ENCODE measurements at regions not wholly inside any gene's neighbourhood (a gene's known extent, or its start where the extent isn't known, plus 50 kb on each side); places are given as distances from the start of the nearest gene placed in this dataset.

DNA sequence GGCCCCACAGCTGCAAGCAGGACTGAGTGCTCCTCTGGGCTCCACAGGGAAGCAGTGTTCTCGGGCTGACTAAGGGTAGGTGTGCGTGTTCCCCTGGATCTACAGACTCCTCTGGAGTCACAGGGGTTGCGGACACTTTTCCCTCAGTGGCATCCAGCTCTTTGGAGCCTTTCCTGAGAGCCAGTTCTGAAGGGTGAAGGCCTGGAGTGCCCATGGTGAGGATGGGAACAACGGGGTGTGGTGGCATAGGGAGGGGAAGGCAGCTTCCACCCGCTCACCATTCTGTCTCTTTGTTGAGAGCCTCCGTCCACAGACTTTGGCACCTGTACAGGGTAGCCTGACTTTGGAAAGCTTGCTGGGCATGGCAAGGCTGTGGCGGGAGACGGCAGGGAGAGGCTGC, 104.1 kb upstream of the PCBD1 start:
- ATAC-seq = no peak; the same call in 2 of the 3 replicates
- 2% methylated on average over 8 of the region's 8 CpGs for whole genome bisulfite sequencing (ENCODE audit: insufficient coverage, low coverage, missing lambda C conversion rate)
- H3K4me2 ChIP-seq (ENCODE audit: insufficient read depth, low read length) = no peak overlapping the region
- POLR2A ChIA-PET = interaction anchor here (0.9 kb wide), 1 partner anchor 13 kb away, joined by 4 read pairs; no protein-coding TSS in a partner anchor
- H4K20me1 ChIP-seq (replicated peaks; ENCODE audit: control insufficient read depth, insufficient read depth, low read length) = peaks cover 3% of the 10 kb centered on the region; the same call in 1 of the 2 replicates
- H3K79me2 ChIP-seq (ENCODE audit: control insufficient read depth, insufficient read depth, low read length) = no peaks in the 10 kb centered on the region
- in situ Hi-C loops (cut with MboI) (no loop called here), intact Hi-C loops (cut with micrococcal nuclease) (no loop called here)
- CTCF ChIA-PET (ENCODE audit: low intra/inter-chr PET ratio) = no interaction called here
- H3K36me3 ChIP-seq (ENCODE audit: control insufficient read depth, insufficient read depth, low read length) = no peaks in the 10 kb centered on the region
- no peak overlapping the region for H2AFZ ChIP-seq (ENCODE audit: low read depth, low read length)
- no peaks in the 10 kb centered on the region for H3K9me1 ChIP-seq (ENCODE audit: control insufficient read depth, insufficient read depth, low read length)
- no TSS peak for BruUV-seq (replicated peaks)
- H3K4me3 ChIP-seq = no peak overlapping the region
- H3K27ac ChIP-seq (ENCODE audit: extremely low read depth, low read depth, low read length) = no peak overlapping the region
- no peak for FAIRE-seq
- DNase-seq (ENCODE audit: extremely low read depth in 1 of 4, low spot score in 3 of 4) = no peak
- H3K27me3 ChIP-seq (ENCODE audit: control insufficient read depth in 2 of 2, insufficient read depth in 2 of 2, low read length in 2 of 2) = peaks cover 53 to 77% of the 10 kb centered on the region in 2 experiments
- no peaks in the 10 kb centered on the region for H3K9me3 ChIP-seq (replicated peaks; ENCODE audit: control insufficient read depth, insufficient read depth, low read depth, low read length)
- no peak overlapping the region for H3K9ac ChIP-seq (ENCODE audit: insufficient read depth in 1 of 2, low read depth in 2 of 2, low read length in 2 of 2)
- no peaks in the 10 kb centered on the region for H3K4me1 ChIP-seq (replicated peaks in 1 of 2; ENCODE audit: control insufficient read depth in 2 of 2, insufficient read depth in 2 of 2, low read length in 2 of 2)
- TF ChIP-seq PTRF (tag; IDR thresholded peaks at IDR 0.05) = no peak
- TF ChIP-seq ERF (CRISPR knock-in tag; IDR thresholded peaks at IDR 0.05) = no peak
- TF ChIP-seq, protein P1, sequence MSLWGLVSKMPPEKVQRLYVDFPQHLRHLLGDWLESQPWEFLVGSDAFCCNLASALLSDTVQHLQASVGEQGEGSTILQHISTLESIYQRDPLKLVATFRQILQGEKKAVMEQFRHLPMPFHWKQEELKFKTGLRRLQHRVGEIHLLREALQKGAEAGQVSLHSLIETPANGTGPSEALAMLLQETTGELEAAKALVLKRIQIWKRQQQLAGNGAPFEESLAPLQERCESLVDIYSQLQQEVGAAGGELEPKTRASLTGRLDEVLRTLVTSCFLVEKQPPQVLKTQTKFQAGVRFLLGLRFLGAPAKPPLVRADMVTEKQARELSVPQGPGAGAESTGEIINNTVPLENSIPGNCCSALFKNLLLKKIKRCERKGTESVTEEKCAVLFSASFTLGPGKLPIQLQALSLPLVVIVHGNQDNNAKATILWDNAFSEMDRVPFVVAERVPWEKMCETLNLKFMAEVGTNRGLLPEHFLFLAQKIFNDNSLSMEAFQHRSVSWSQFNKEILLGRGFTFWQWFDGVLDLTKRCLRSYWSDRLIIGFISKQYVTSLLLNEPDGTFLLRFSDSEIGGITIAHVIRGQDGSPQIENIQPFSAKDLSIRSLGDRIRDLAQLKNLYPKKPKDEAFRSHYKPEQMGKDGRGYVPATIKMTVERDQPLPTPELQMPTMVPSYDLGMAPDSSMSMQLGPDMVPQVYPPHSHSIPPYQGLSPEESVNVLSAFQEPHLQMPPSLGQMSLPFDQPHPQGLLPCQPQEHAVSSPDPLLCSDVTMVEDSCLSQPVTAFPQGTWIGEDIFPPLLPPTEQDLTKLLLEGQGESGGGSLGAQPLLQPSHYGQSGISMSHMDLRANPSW (CRISPR knock-in tag; IDR thresholded peaks at IDR 0.05) = no peak
- TF ChIP-seq POLR3A (IDR thresholded peaks at IDR 0.05; ENCODE audit: borderline replicate concordance, extremely low read depth, insufficient read depth, insufficient read length) = no peak
- TF ChIP-seq NR3C1 (CRISPR knock-in tag; IDR thresholded peaks at IDR 0.05) = no peak
- TF ChIP-seq, protein P2, sequence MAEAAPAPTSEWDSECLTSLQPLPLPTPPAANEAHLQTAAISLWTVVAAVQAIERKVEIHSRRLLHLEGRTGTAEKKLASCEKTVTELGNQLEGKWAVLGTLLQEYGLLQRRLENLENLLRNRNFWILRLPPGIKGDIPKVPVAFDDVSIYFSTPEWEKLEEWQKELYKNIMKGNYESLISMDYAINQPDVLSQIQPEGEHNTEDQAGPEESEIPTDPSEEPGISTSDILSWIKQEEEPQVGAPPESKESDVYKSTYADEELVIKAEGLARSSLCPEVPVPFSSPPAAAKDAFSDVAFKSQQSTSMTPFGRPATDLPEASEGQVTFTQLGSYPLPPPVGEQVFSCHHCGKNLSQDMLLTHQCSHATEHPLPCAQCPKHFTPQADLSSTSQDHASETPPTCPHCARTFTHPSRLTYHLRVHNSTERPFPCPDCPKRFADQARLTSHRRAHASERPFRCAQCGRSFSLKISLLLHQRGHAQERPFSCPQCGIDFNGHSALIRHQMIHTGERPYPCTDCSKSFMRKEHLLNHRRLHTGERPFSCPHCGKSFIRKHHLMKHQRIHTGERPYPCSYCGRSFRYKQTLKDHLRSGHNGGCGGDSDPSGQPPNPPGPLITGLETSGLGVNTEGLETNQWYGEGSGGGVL (CRISPR knock-in tag; IDR thresholded peaks at IDR 0.05) = no peak
- TF ChIP-seq, protein P3, sequence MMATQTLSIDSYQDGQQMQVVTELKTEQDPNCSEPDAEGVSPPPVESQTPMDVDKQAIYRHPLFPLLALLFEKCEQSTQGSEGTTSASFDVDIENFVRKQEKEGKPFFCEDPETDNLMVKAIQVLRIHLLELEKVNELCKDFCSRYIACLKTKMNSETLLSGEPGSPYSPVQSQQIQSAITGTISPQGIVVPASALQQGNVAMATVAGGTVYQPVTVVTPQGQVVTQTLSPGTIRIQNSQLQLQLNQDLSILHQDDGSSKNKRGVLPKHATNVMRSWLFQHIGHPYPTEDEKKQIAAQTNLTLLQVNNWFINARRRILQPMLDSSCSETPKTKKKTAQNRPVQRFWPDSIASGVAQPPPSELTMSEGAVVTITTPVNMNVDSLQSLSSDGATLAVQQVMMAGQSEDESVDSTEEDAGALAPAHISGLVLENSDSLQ (IDR thresholded peaks at IDR 0.05) = no peak

All from K562 (cell line).